ENCODE measurements at regions not wholly inside any gene's neighbourhood (a gene's known extent, or its start where the extent isn't known, plus 50 kb on each side); places are given as distances from the start of the nearest gene placed in this dataset.

DNA sequence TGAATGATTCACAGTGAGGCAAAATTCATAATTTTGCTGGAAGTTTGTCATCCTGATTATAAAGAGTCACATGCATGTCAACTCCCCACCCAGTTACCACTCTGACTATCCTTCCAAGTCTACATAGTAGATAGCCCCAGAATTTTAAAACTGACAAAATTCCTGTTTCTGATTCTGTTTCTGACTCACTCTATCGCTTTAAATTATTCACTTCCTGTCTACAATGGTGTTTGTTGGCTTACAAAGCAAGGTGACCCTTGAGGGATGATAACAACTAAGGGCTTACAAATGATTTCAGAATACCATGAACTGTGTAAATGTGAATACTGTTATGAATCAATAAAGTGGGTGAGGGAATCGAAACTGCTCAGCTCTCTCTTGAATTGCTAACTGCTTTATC lies 98.7 kb upstream of the KL start:
- no peak for DNase-seq
- Histone ChIP-seq H3K4ac (ENCODE audit: low read depth, low read length) (no peak overlapping the region), H3T11ph (ENCODE audit: low read length) (no peak overlapping the region), H3K79me1 (ENCODE audit: insufficient read depth, low read depth, low read length, poor library complexity, severe bottlenecking) (no peaks in the 10 kb centered on the region), H3K27me3 (ENCODE audit: insufficient read depth, low read length) (no peaks in the 10 kb centered on the region), H4K5ac (ENCODE audit: insufficient read length, low read depth, low read length) (no peak overlapping the region), H2BK12ac (ENCODE audit: insufficient read length, low read depth, low read length) (no peak overlapping the region), H4K91ac (ENCODE audit: insufficient read length, low read depth, low read length) (no peak overlapping the region), H3K27ac (ENCODE audit: insufficient read length, low read depth, low read length) (no peak overlapping the region), H3K79me2 (ENCODE audit: insufficient read depth, low read length) (no peaks in the 10 kb centered on the region), H3K23me2 (ENCODE audit: insufficient read length, low read depth, low read length, poor library complexity, severe bottlenecking) (no peaks in the 10 kb centered on the region), H2BK120ac (ENCODE audit: low read depth, low read length, poor library complexity, severe bottlenecking) (no peak overlapping the region), H2BK5ac (ENCODE audit: insufficient read length, low read length) (no peak overlapping the region), H3K18ac (ENCODE audit: insufficient read length, low read depth, low read length) (no peak overlapping the region), H3K4me2 (ENCODE audit: insufficient read depth, insufficient read length, low read length) (no peak overlapping the region), H2BK20ac (ENCODE audit: low read depth, low read length, poor library complexity, severe bottlenecking) (no peak overlapping the region), H2BK15ac (ENCODE audit: low read depth, low read length) (no peak overlapping the region), H3K23ac (ENCODE audit: insufficient read length, low read depth, low read length) (no peak overlapping the region), H2AK5ac (ENCODE audit: insufficient read length, low read length) (no peak overlapping the region), H2AFZ (ENCODE audit: low read length) (no peak overlapping the region), H3K4me1 (ENCODE audit: insufficient read depth, low read length) (no peaks in the 10 kb centered on the region), H3K9me3 (ENCODE audit: control insufficient read depth, low read depth, low read length) (no peaks in the 10 kb centered on the region), H3K56ac (ENCODE audit: insufficient read length, low read depth, low read length) (no peak overlapping the region), H4K20me1 (ENCODE audit: control insufficient read depth, insufficient read depth, insufficient read length) (no peaks in the 10 kb centered on the region), H3K9ac (ENCODE audit: extremely low read depth, insufficient read length, low read length) (no peak overlapping the region), H3K14ac (ENCODE audit: insufficient read depth, low read length) (no peak overlapping the region), H4K8ac (replicated peaks; ENCODE audit: insufficient read length, low read depth, low read length) (no peak overlapping the region)
- H3K4me1 Mint-ChIP-seq: no peaks in the 10 kb centered on the region
- H3K4me3 Mint-ChIP-seq: no peak overlapping the region
- TF ChIP-seq, protein P1, sequence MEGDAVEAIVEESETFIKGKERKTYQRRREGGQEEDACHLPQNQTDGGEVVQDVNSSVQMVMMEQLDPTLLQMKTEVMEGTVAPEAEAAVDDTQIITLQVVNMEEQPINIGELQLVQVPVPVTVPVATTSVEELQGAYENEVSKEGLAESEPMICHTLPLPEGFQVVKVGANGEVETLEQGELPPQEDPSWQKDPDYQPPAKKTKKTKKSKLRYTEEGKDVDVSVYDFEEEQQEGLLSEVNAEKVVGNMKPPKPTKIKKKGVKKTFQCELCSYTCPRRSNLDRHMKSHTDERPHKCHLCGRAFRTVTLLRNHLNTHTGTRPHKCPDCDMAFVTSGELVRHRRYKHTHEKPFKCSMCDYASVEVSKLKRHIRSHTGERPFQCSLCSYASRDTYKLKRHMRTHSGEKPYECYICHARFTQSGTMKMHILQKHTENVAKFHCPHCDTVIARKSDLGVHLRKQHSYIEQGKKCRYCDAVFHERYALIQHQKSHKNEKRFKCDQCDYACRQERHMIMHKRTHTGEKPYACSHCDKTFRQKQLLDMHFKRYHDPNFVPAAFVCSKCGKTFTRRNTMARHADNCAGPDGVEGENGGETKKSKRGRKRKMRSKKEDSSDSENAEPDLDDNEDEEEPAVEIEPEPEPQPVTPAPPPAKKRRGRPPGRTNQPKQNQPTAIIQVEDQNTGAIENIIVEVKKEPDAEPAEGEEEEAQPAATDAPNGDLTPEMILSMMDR (conservative IDR thresholded peaks at IDR 0.05): no peak
- H3K27ac Mint-ChIP-seq: no peak overlapping the region
- WGBS (ENCODE audit: extremely low coverage, insufficient read length, low lambda C conversion rate): no CpG with 5 or more reads among the region's 2 CpGs
- no peaks in the 10 kb centered on the region; the same call in 1 of the 2 replicates for H3K27me3 Mint-ChIP-seq (ENCODE audit: low read depth)
- peaks cover 0 to 15% of the 10 kb centered on the region in 2 experiments; a peak in 3 of 5 replicates for H3K9me3 Mint-ChIP-seq
- H3K36me3 Mint-ChIP-seq (ENCODE audit: insufficient read depth in 1 of 3, low read depth in 3 of 3): peaks cover 0 to 4% (median 0%) of the 10 kb centered on the region in 3 experiments; a peak in 1 of 7 replicates

Measured in H9 (cell line).